ENCODE measurements at regions not wholly inside any gene's neighbourhood (a gene's known extent, or its start where the extent isn't known, plus 50 kb on each side); places are given as distances from the start of the nearest gene placed in this dataset.

DNA sequence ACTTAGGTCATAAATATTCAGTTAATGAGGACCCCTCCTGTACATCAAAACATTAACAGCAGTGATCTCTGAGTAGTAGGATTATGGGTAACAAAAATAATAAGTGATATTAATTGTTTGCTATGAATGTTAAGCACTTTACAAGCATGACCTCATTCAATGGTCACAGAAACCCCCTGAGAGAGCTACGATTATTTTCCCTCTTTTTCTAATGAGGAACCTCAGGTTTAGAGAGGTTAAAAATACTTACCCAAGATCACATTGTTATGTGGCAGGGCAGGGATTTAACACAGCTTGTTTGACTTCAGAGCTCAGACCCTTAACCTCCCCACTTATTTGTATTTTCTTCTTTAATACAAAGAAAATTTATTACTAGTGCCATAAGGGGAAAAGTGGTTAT, 228.2 kb downstream of the TBL1XR1 start:
- intact Hi-C loops (cut with micrococcal nuclease): no loop called here

DNA sequence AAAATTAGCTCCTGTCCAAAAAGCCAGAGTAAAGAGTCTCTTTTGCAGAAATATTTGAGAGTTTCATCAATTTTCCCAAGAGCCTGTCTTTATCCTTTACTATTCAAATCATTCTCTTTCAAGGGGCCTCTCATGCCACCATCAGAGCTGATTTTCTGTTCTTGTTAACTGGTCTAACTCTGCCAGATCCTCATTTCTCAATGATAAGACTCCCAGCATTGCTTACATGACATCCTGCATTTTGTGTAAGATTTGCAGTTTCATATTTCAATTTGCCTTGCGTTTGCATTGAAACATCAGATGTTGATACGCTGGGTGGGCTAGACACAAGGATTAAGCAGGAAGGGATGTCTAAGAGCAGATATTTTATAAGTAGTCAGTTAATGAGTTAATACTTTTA, 228.7 kb downstream of the TBL1XR1 start:
- intact Hi-C loops (cut with micrococcal nuclease): no loop called here

DNA sequence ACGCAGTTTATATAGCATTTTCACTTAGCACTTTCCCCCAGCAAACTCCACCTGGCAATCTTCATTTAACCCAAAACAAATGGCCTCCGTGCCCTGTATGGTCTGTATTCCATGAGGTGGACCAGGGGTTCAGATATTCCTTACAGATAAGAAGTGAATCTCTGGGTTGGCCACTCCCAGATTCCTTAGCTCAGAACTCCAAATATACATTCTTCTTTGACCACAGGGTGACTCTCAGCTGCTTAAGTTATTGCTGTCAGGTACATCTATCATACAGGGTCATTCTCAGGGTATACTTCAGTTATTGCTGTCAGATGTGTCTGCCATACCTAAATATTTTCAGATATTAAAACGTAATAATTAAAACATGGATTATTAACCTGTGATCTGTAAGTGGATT, 229.8 kb downstream of the TBL1XR1 start:
- intact Hi-C loops (cut with micrococcal nuclease): no loop called here

DNA sequence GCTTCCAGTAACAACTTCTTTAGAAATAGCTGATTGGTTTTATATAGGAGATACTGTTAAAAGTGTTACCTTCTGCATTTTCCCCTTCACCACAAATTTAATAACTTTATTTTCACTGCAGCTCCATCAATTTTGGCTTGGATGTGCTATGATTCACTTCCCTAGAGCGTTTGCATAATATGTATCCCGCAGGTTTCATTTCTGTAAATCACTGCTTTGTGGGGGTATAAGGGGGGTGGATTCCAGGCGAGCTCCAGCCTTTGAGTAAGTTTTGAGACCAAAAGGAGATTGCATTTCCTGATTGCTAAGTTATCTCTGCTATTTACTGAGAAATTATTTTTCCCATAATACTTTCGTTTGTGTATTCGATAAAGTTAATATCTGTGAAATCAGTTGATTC, 232.6 kb downstream of the TBL1XR1 start:
- intact Hi-C loops (cut with micrococcal nuclease): no loop called here

DNA sequence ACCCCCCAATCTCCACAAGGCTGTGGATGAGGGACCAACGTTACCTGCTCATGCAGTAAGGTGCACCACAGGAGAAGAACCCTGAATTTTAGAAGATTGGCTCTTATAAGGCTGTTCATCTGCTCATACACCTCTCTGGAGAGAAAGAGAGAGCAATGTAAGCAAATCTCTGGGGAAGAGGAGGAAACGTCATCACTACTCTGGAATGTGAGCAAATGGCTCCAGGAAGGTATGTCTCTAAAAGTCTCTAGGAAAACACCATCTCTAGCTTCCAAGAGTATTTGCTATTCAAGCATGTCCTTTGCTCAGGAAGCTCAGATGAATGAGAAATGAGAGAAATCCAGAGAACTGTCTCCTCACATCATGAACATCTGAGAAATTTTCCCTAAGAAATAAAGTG, 235.4 kb downstream of the TBL1XR1 start:
- intact Hi-C loops (cut with micrococcal nuclease): no loop called here

DNA sequence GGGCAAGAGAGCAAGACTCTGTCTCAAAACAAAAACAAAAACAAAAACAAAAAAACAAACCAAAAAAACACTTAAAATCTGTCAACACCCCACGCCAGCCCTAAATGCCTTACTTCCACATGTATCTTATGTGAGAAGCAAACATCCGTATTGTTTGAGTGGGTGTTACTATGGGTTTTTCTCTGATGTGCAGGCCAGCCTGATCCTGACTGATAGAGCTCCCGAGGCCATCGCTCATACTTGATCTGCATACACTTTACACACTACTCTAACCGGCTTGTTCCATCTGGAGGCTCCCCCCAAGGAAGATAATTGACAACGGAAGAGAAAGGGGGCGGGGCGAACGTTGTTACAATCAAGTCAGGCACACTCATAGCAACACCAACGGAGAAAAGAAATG, 237.4 kb downstream of the TBL1XR1 start:
- intact Hi-C loops (cut with micrococcal nuclease): no loop called here

DNA sequence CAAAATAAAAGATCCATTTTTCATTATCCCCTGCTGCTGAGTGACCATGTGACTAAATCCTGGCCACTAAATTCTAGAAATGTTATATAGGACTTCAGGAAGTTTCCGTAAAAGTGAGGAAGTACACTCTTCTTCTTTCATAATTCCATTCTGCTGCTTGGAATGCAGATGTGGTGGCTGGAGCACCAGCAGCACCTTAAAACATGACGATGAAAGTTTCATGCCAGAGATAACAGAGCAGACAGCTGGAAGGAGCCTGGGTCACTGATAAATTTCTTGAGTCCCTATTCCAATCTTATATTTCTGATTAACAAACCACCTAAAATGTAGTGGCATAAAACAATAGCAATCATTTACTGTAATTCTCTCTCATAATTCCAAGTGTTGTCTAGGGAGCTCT, 238.7 kb downstream of the TBL1XR1 start:
- intact Hi-C loops (cut with micrococcal nuclease): no loop called here

DNA sequence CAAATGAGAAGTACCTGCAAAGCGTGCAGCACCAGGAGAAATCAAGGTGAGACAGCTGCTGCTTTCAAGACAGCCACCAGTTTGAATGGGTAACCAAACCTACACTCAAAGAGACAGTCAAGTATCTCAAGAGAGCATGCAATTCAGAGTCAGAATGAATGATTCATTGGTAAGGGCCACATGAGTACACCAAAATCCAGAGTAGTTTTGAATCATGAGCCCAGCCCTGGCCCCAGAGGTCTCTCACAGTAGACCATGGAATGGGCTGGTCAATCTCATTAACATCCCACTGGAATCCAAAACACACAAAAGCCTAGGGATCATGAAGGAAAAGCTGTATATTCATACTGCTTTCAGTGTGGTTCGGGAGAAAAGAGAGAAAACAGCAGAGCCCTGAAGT, 242.8 kb downstream of the TBL1XR1 start:
- intact Hi-C loops (cut with micrococcal nuclease): no loop called here

DNA sequence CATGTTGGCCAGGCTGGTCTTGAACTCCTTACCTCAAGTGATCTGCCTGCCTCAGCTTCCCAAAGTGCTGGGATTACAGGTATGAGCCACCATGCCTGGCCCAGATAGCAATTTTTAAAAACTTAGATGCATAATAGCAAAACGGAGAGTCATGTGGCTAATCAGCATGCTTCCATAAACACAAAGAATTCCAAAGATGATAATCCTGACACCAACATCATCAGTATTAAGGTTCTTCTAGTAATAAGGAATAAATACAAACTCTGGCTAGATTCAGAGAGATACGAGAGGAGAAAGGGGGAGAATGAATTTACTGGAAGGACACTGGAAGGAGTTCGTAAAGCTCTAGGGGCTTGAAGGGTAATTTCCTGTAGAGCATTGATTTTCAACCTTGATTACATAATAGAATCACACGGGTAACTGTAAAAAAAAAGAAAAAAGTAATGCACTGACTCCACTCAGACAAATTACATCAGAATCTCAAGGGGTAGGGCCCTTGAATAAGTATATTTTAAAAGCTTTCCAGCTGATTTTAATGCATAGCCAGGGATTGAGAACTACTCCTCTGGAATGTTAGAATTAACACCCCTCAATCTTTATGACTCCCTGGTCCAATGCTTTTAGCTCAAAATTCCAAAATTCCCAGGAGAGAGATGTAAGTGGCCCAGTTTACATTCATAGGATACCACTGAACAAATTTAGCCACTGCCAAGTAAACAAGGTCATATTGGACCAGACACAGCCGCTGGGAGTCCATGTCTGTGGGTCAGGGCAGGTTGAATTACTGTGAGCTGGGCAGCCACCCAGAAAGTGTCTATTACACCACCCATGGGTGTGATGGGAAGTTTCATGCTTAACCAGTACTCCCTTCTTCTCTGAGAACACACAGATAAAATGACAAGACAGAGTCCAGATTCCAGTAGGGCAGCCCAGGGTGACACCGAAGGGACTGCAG, 243.9 kb downstream of the TBL1XR1 start:
- intact Hi-C loops (cut with micrococcal nuclease): no loop called here

DNA sequence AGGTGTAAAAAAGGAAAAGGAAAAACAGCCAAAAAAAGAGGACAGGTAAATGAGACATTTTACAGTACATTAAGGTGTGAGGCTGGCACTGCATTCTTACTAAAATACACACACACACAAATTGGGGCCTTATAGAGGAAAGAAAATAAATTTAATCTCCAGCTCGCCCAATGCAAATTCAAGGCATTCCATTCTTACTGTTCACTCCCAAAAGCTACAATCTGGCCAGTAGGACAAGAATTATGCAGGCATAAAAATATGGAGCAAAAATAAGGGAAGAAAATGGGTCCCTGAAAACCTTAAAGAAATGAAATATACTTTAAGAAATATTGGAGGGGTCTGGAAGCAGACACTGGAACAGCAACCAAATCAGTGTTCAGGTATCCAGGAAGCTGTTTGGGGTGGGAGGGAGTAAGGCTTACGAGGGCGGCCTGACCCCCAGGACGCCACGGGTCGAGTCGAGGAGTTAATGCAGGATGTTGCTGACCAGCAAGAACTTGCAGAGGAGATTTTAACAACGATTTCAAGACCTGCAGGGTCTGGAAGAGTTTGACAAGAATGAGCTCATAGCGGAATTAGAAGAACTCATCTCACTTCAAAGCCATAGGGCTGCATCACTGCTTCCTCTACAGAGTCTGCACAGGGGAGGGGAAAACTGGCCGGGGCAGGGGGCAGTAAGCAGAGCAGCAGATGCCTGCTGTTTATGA, 245.5 kb downstream of the TBL1XR1 start:
- intact Hi-C loops (cut with micrococcal nuclease): no loop called here

DNA sequence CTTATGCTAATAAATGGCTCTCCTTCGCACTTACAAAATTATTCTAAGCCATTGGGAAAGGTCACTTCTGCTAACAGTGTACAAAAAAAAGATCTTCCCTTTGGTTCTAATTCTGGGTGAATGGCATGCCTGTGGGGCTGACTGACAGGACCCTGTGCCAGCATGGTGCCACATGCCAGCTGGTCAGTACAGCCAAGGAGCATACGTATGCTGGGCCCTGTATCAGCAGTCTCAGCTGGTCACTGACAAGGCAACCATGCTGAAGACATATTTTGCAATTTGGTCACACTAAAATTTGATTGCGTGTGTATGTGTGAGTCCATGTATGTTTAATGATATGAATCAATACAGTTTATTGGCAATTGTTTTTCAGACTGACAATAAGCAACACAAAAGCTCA, 246.1 kb downstream of the TBL1XR1 start:
- intact Hi-C loops (cut with micrococcal nuclease): no loop called here

DNA sequence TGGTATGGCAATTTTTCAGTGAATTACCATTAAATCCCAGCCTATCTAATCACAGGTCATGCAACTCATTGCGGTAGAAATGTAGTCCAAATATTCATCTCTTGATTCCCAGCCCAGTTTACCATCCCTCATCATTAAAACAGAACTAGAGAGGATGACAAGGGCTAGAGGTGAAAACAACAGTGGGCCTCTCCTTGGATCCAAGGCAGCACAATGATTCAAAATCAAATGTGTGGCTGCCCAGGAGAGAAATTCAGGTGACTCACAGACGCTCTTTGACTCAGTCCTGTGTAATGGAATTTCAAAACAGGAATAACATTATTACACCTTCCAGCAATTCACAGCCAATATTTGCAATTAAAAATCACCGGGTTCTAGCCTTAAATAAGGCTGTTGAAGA, 246.5 kb downstream of the TBL1XR1 start:
- intact Hi-C loops (cut with micrococcal nuclease): no loop called here

DNA sequence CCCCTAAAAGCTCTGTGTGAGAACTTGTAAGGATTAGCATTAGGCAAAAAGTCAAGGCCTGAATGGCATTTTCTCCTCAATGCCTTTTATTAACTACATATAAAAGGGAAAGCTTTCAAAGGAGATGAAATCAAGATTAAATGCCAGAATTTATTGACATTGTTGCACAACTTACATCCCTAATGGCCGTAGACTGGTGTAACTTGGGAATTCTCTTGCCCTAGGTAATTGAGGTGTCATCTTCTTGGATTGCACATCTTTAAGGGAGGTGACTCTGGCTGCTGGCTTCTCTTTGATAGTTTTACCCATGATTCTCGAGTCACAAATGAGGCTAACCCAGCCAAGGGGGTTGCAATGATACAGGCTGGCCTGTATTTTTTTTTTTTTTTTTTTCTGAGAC, 249.1 kb downstream of the TBL1XR1 start:
- intact Hi-C loops (cut with micrococcal nuclease): no loop called here

DNA sequence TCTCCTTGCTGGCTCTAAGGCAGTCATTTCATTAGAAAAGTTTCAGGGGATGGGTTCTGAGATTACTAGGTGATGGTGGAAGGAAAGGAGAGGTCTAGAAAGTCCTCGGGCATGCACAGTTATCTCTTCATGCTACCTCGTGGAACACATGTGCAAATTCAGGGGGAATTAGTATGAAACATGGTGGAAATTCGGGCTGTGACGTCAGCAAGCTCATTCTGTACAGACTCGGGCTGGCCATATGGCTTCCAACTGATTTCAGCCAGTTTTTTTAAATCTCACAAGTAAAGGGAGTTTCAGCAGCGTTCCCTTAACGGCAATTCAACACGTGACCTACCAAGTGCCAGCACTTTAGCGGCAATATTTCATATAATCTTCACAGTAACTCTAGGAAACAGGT, 251.1 kb downstream of the TBL1XR1 start:
- intact Hi-C loops (cut with micrococcal nuclease): no loop called here

DNA sequence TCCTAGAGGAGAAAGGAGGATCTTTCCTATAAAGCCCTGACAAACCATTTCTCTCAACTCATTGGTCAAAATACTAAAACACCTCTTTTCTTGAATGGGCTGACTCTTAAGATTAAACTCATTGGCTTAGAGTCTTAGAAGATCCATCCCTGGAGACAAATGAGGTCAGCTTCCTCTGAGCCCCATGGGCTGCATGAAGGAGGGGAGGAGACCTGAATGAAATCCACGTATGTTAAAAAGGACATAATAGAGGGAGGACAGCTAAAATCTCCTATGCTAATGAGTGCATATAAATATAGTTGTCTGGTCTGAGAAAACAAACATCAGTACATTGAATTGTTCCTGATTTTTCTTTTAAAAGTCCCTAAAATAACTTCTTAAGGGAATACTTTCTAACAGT, 255.0 kb downstream of the TBL1XR1 start:
- intact Hi-C loops (cut with micrococcal nuclease): no loop called here

DNA sequence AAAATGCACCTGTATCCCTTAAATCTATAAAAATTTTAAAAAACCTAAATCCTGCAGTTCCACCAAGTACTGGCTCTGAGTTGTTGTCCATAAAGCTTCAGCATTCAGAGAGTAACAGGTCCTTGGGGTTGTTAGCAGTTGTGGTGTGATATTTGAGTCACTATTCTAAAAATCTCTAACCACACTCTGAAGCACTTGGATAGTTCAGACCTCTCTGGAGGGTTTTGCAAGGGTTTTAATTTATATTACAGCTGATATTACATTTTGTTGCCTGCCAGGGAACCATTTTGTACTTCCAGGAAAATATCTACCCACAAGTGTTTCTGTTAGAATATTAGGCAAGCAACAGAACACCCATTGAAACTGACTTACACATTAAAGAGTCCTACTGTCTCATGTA, 255.6 kb downstream of the TBL1XR1 start:
- intact Hi-C loops (cut with micrococcal nuclease): no loop called here

DNA sequence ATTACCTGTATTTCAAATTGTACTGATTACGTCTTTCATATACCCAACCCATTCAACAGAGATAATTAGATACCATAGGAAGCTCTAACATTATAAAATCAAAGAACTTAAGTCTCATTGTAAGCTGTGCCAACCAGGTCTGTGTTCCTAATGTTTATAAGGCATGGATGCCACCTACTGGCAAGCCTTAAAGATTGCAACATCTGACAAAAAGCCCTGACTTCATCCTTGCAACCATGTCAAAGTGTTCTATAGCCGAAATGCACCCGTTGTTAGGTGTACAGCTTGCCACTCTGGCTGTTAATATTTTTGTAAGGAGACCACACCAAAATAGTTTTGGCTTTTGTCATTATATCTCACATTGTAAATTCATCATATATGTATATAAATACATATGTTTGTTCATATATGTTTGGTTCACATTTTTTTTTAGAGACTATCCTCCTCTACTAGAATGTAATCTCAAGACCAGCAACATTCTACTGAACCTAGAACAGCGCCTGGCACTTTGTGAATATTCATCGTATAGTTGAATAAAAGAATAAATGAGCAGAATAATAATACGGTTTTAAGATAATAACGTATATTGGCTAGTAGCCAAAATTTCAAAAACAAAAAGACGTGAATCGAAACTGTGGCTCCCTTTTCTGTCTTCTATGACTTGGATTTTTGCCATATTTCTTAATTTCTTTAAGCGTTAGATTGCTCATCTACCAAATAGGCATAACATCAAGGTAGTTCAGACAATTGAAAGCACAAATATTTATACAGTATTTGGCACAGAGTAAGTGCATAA, 258.1 kb downstream of the TBL1XR1 start:
- intact Hi-C loops (cut with micrococcal nuclease): loop anchor here (1.0 to 10.0 kb wide), 4 partner anchors 67 to 1446 kb away; no protein-coding TSS in a partner anchor

DNA sequence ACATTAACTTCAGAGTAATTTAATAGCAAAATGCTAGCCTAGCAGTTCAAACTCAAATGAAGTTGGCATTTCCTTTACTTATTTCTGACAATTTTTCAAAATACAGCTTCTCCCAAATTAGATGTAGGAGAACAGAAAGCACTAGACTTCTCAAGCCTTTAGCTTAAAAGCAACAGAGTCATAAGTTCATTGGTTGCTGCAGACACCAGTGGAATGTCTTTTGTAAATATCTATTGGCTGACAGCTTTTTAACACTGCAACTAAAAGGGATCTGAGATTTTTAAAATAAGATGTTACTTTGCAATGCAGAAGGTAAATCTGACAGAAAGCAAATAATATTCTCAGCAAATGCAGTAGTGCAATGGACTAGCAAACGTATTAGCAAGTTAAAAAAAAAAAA, 259.3 kb downstream of the TBL1XR1 start:
- intact Hi-C loops (cut with micrococcal nuclease): loop anchor here (5.0 to 10.0 kb wide), 2 partner anchors 413 to 724 kb away; no protein-coding TSS in a partner anchor

DNA sequence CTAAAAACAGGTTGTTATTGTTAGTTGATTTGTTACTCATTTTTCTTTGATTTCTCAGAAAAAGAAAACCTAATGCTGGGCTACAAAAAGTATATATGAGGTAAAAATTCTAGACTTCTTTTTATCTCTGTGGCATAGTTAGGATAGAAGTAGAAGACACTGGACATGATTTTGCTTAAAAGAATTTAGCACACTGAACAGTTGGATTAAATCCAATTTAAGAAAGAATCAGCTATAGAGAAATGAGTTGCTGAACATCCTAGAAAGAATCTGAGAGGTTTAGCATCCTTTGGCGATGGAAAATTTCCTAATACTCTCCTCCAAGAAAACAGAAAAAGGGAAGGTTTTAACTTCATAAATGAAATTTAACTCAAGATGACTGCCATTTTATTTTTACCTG, 259.7 kb downstream of the TBL1XR1 start:
- intact Hi-C loops (cut with micrococcal nuclease): loop anchor here (5.0 to 10.0 kb wide), 2 partner anchors 413 to 725 kb away; no protein-coding TSS in a partner anchor

DNA sequence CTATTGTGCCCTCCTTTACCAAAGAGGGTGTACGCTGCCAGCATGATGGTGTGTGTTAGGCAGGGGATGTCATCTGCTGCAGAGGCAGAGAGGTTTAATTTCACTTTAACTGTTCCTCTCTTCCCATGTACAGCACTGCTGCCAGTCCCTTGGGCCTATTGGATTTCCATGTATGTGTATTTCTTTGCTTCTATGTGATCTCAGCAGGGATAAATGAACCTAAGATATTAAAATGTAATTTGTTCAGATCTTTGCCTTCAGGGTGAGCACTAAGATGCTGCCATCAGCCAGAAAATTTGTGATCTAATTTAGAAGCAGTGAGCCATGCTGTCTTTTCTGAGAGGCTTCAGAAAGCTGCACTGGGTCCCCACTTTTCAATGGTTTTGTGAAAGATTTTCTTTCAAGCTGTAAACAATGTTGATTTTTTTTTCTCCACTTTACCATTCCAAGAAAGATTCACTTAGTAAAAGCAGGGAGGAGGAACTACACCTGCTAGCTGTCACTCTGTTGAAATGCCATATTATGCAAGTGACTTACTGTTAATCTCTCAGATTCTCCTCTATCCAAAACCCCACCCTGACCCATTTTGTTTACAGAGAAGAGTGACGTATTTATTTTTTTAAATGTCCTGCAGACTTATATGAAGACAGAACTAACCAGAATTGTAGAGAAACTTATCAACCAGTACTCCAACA, 261.9 kb downstream of the TBL1XR1 start:
- intact Hi-C loops (cut with micrococcal nuclease): loop anchor here (5.0 to 10.0 kb wide), 2 partner anchors 411 to 727 kb away; no protein-coding TSS in a partner anchor

DNA sequence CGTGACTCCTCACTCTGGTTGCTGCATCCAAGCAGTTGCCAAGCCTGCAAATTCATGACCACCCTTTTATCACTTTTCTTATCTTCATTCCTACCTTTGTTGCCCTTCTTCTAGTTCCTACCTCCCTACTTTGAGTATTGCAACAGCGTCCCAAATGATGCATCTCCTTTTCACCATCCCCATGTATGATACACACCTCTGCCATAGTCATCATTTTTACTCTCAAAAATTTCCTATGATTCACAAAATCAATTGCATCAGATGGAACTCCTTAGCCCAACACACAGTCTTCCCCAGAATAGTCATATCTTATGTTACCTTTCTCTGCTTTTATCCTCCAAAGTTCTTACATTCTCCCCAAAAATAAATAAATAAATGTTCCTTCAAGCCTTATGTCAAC, 262.6 kb downstream of the TBL1XR1 start:
- intact Hi-C loops (cut with micrococcal nuclease): loop anchor here (5.0 to 10.0 kb wide), 2 partner anchors 410 to 728 kb away; no protein-coding TSS in a partner anchor

Data from T-helper 1 cell treated with Interleukin-12 subunit alpha and Interleukin-12 subunit beta and Interleukin-4 antibody, amounts not matched to agents 30 ng/mL and 1 ng/mL, for 36 hours (primary cell).